ENCODE measurements at regions not wholly inside any gene's neighbourhood (a gene's known extent, or its start where the extent isn't known, plus 50 kb on each side); places are given as distances from the start of the nearest gene placed in this dataset.

DNA sequence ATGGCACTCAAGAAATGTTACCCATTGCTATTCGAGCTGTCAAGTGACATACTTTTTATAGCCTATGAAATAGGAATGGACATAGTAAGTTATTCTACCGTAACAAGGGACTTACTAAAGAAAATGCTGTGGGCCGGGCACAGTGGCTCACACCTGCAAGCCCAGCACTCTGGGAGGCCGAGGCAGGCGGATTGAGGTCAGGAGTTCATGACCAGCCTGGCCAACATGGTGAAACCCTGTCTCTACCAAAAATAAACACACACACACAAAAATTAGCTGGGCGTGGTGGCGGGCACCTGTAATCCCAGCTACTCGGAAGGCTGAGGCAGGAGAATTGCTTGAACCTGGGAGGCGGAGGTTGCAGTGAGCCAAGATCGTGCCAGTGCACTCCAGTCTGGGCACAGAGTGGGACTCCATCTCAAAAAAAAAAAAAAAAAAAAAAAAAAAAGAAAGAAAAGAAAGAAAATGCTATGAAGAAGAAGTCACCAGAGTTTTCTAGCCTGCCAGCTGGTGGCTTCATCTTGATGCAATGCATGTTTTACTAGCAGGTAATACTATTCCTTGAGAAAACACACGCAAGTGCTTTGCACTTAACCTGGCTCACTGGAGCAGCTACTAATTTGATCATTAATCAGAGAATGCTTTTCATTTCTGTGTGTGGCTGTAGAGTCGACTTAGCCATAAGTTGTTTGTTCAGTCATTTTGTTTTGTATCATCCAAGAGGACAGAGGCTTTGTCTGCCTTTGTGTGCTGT is 166.7 kb upstream of the MYL2 start:
- TF ChIP-seq LEF1 (IDR thresholded peaks at IDR 0.05; ENCODE audit: borderline replicate concordance), result no peak
- 0 out of 2 replicates have a peak, but pooled peaks have one; percentile 6 for TF ChIP-seq ZNF384 (IDR thresholded peaks at IDR 0.05)
- no peak for TF ChIP-seq FOXA1 (IDR thresholded peaks at IDR 0.05)
- TF ChIP-seq ARNT (IDR thresholded peaks at IDR 0.05), result no peak
- no peak for TF ChIP-seq FOXK2 (IDR thresholded peaks at IDR 0.05)
- TF ChIP-seq HDGF (IDR thresholded peaks at IDR 0.05; ENCODE audit: borderline replicate concordance), result no peak
- no peak for TF ChIP-seq TARDBP (IDR thresholded peaks at IDR 0.05)
- TF ChIP-seq ELF4 (IDR thresholded peaks at IDR 0.05), result no peak
- no peak for TF ChIP-seq SUZ12 (IDR thresholded peaks at IDR 0.05)
- no peak for TF ChIP-seq BHLHE40 (IDR thresholded peaks at IDR 0.05; ENCODE audit: borderline replicate concordance)
